ENCODE measurements at regions not wholly inside any gene's neighbourhood (a gene's known extent, or its start where the extent isn't known, plus 50 kb on each side); places are given as distances from the start of the nearest gene placed in this dataset.

DNA sequence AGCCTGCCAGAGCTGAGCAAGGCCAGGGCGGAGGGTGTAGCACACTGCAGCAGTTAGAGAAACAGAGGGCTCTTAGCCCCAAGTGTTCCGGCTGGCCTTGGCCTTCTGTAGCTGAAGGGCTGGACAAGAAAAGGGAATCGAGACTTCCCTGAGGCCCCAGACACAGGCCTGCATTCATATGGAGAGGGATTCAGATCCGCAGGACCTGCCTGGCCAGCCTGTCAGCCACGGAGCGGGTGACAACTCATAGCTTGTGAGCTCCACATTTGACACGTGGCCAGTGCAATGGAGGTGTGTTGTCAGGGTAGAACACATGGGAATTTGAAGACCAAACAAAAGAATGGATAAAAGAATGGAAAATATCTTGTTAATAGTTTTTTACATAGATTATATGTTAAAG is 182.2 kb upstream of the GSC start:
- intact Hi-C loops (cut with DNase I): no loop called here
- no peak for DNase-seq
- no peaks in the 10 kb centered on the region for H3K4me1 ChIP-seq (ENCODE audit: control insufficient read depth in 2 of 3, insufficient read depth in 2 of 3, low read depth in 1 of 3, low read length in 3 of 3)
- H3K9me3 ChIP-seq (ENCODE audit: control insufficient read depth in 2 of 3, insufficient read depth in 1 of 3, low read length in 3 of 3): no peaks in the 10 kb centered on the region
- TF ChIP-seq, protein P1, sequence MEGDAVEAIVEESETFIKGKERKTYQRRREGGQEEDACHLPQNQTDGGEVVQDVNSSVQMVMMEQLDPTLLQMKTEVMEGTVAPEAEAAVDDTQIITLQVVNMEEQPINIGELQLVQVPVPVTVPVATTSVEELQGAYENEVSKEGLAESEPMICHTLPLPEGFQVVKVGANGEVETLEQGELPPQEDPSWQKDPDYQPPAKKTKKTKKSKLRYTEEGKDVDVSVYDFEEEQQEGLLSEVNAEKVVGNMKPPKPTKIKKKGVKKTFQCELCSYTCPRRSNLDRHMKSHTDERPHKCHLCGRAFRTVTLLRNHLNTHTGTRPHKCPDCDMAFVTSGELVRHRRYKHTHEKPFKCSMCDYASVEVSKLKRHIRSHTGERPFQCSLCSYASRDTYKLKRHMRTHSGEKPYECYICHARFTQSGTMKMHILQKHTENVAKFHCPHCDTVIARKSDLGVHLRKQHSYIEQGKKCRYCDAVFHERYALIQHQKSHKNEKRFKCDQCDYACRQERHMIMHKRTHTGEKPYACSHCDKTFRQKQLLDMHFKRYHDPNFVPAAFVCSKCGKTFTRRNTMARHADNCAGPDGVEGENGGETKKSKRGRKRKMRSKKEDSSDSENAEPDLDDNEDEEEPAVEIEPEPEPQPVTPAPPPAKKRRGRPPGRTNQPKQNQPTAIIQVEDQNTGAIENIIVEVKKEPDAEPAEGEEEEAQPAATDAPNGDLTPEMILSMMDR (IDR thresholded peaks at IDR 0.05; ENCODE audit: borderline replicate concordance, extremely low read depth, insufficient read depth): no peak
- no peaks in the 10 kb centered on the region for H3K27me3 ChIP-seq (ENCODE audit: control insufficient read depth, insufficient read depth, low read length)
- H3K27ac ChIP-seq (ENCODE audit: low read depth in 2 of 2, low read length in 2 of 2): no peak overlapping the region
- no peak for FAIRE-seq
- H3K9ac ChIP-seq (ENCODE audit: low read length in 3 of 3): no peak overlapping the region
- H3K36me3 ChIP-seq (ENCODE audit: control insufficient read depth in 2 of 3, insufficient read depth in 3 of 3, low read length in 3 of 3): no peaks in the 10 kb centered on the region
- no peak overlapping the region for H3K4me3 ChIP-seq (ENCODE audit: low read length in 3 of 3)

DNA sequence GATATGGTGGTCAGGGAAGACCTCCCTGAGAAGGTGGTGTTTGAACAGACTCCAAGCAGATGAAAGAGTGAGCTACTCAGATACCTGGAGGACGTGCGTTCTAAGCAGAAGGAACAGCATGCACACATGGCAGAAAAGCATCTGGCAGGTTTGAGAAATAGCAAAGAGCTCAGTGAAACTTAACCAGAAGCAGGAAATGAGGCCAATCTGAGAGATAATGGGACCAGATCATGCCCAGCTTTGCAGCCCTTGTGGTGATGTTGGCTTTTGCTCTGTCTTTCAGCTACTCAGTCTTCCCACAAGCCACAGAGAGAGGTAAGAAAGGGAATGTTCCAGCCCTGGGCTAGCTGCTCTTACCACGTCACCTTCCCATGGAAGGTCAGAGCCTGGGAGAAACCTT is 176.3 kb upstream of the GSC start:
- Histone ChIP-seq H3K9ac (ENCODE audit: low read length in 3 of 3) (no peak overlapping the region), H3K27me3 (ENCODE audit: control insufficient read depth, insufficient read depth, low read length) (no peaks in the 10 kb centered on the region), H3K4me3 (ENCODE audit: low read length in 3 of 3) (no peak overlapping the region), H3K27ac (ENCODE audit: low read depth in 2 of 2, low read length in 2 of 2) (no peak overlapping the region), H3K36me3 (ENCODE audit: control insufficient read depth in 2 of 3, insufficient read depth in 3 of 3, low read length in 3 of 3) (no peaks in the 10 kb centered on the region), H3K9me3 (ENCODE audit: control insufficient read depth in 2 of 3, insufficient read depth in 1 of 3, low read length in 3 of 3) (no peaks in the 10 kb centered on the region), H3K4me1 (ENCODE audit: control insufficient read depth in 2 of 3, insufficient read depth in 2 of 3, low read depth in 1 of 3, low read length in 3 of 3) (no peaks in the 10 kb centered on the region)
- DNase-seq (no peak), FAIRE-seq (no peak)
- TF ChIP-seq, protein P1 (IDR thresholded peaks at IDR 0.05; ENCODE audit: borderline replicate concordance, extremely low read depth, insufficient read depth): no peak
- intact Hi-C loops (cut with DNase I): no loop called here

DNA sequence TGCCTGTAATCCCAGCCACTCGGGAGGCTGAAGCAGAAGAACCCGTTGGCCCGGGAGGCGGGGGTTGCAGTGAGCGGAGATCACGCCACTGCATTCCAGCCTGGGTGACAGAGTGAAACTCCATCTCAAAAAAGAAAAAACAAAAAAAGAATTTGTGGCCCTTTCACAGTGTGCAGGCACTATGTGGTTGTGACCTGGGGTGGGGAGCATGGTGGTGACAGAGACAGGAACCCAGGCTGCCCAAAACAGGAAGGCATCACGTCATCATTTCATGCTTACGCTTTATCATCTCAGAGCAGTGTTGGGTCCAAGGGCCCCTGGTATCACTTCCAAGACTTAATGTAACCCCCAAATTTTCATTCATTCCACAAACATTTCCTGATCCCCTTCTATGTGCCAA is 175.7 kb upstream of the GSC start:
- Histone ChIP-seq H3K9me3 (ENCODE audit: control insufficient read depth in 2 of 3, insufficient read depth in 1 of 3, low read length in 3 of 3) (no peaks in the 10 kb centered on the region), H3K36me3 (ENCODE audit: control insufficient read depth in 2 of 3, insufficient read depth in 3 of 3, low read length in 3 of 3) (no peaks in the 10 kb centered on the region), H3K4me3 (ENCODE audit: low read length in 3 of 3) (no peak overlapping the region), H3K9ac (ENCODE audit: low read length in 3 of 3) (no peak overlapping the region), H3K27ac (ENCODE audit: low read depth in 2 of 2, low read length in 2 of 2) (no peak overlapping the region), H3K27me3 (ENCODE audit: control insufficient read depth, insufficient read depth, low read length) (no peaks in the 10 kb centered on the region), H3K4me1 (ENCODE audit: control insufficient read depth in 2 of 3, insufficient read depth in 2 of 3, low read depth in 1 of 3, low read length in 3 of 3) (no peaks in the 10 kb centered on the region)
- FAIRE-seq (no peak), DNase-seq (no peak)
- intact Hi-C loops (cut with DNase I): no loop called here
- TF ChIP-seq, protein P1 (IDR thresholded peaks at IDR 0.05; ENCODE audit: borderline replicate concordance, extremely low read depth, insufficient read depth): no peak

DNA sequence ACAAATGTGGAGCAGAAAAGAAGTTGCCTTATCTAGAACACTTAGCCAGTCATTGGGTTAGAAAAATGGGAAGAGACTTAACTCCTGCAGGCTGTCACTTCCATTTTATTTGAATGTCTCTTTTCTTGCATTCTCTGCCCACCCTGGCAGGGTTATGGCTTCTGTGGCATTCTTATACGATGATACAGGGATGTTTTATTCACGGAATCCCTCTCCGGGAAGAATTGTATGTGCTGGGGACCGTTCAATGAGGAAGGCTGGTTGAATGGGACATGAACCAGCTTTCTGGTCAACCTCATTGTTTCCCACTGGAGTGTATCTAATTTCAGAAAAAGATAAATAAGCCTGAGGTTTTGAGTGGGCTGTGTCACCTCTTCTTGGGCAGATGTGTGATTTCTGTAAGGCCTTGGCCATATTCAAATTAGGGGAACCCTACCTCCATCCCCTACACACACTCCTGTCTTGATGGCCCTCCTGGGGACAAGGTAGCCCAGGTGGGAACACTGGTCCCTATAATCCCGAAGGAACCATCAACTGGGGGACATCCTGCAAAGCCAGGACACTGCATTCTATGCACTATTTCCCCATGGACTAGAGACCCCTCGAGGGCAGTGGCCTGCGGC is 174.8 kb upstream of the GSC start:
- no peak overlapping the region for H3K4me3 ChIP-seq (ENCODE audit: low read length in 3 of 3)
- H3K4me1 ChIP-seq (ENCODE audit: control insufficient read depth in 2 of 3, insufficient read depth in 2 of 3, low read depth in 1 of 3, low read length in 3 of 3): no peaks in the 10 kb centered on the region
- TF ChIP-seq, protein P1 (IDR thresholded peaks at IDR 0.05; ENCODE audit: borderline replicate concordance, extremely low read depth, insufficient read depth): no peak
- no peaks in the 10 kb centered on the region for H3K9me3 ChIP-seq (ENCODE audit: control insufficient read depth in 2 of 3, insufficient read depth in 1 of 3, low read length in 3 of 3)
- H3K9ac ChIP-seq (ENCODE audit: low read length in 3 of 3): no peak overlapping the region
- DNase-seq (no peak), FAIRE-seq (no peak)
- H3K27me3 ChIP-seq (ENCODE audit: control insufficient read depth, insufficient read depth, low read length): no peaks in the 10 kb centered on the region
- no peaks in the 10 kb centered on the region for H3K36me3 ChIP-seq (ENCODE audit: control insufficient read depth in 2 of 3, insufficient read depth in 3 of 3, low read length in 3 of 3)
- intact Hi-C loops (cut with DNase I): no loop called here
- H3K27ac ChIP-seq (ENCODE audit: low read depth in 2 of 2, low read length in 2 of 2): no peak overlapping the region

Measured in kidney (tissue), 13 donors.